ENCODE measurements at regions not wholly inside any gene's neighbourhood (a gene's known extent, or its start where the extent isn't known, plus 50 kb on each side); places are given as distances from the start of the nearest gene placed in this dataset.
A peak's percentile ranks its signal among the peaks of the same experiment; 100 is the strongest.

DNA sequence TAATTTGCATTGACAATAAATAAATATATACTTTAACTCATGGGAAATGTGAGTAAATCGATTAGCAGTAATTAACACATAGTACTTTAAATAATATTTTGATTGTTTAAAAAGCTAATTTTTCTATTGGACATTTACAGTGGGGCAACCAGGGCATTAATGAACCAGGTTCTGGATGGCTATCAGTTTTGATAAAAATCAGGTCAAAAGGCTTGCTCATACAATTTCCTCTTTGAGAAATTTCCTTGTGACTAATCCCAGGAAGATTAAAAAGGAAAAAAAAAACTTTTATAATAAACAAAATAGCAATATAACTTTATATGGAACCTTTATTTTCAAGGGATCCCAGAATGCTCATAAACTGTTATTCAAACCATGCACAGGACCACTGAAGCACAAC is 497.2 kb upstream of the ZEB2 start:
- Histone ChIP-seq H3K27ac (ENCODE audit: insufficient read depth, low read length) (no peak overlapping the region), H4K20me1 (ENCODE audit: control insufficient read depth, extremely low read depth, insufficient read depth, low read length) (no peaks in the 10 kb centered on the region), H3K4me3 (replicated peaks in 1 of 4; ENCODE audit: control extremely low read depth in 1 of 4, insufficient read depth in 1 of 4, low read depth in 3 of 4, low read length in 4 of 4) (no peak overlapping the region), H3K9me3 (ENCODE audit: control insufficient read depth, insufficient read depth, low read depth, low read length) (no peaks in the 10 kb centered on the region), H3K79me2 (ENCODE audit: control insufficient read depth, insufficient read depth, low read length) (no peaks in the 10 kb centered on the region), H2AFZ (ENCODE audit: low read length) (no peak overlapping the region), H3K4me1 (ENCODE audit: control insufficient read depth, extremely low read depth, insufficient read depth, low read length) (peaks cover 2% of the 10 kb centered on the region), H3K36me3 (ENCODE audit: control insufficient read depth, insufficient read depth, low read length) (no peaks in the 10 kb centered on the region), H3K27me3 (ENCODE audit: control insufficient read depth, insufficient read depth, low read length) (no peaks in the 10 kb centered on the region), H3K4me2 (ENCODE audit: extremely low read depth, insufficient read depth, low read length) (no peak overlapping the region), H3K9ac (ENCODE audit: insufficient read depth, low read length) (no peak overlapping the region)
- no peak for TF ChIP-seq EZH2 (IDR thresholded peaks at IDR 0.05; ENCODE audit: low read length, missing control alignments)
- TF ChIP-seq, protein P1, sequence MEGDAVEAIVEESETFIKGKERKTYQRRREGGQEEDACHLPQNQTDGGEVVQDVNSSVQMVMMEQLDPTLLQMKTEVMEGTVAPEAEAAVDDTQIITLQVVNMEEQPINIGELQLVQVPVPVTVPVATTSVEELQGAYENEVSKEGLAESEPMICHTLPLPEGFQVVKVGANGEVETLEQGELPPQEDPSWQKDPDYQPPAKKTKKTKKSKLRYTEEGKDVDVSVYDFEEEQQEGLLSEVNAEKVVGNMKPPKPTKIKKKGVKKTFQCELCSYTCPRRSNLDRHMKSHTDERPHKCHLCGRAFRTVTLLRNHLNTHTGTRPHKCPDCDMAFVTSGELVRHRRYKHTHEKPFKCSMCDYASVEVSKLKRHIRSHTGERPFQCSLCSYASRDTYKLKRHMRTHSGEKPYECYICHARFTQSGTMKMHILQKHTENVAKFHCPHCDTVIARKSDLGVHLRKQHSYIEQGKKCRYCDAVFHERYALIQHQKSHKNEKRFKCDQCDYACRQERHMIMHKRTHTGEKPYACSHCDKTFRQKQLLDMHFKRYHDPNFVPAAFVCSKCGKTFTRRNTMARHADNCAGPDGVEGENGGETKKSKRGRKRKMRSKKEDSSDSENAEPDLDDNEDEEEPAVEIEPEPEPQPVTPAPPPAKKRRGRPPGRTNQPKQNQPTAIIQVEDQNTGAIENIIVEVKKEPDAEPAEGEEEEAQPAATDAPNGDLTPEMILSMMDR (conservative IDR thresholded peaks at IDR 0.05 in 1 of 2, IDR thresholded peaks at IDR 0.05 in 1 of 2; ENCODE audit: low read depth in 1 of 2, low read length in 2 of 2) = no peak
- DNase-seq (ENCODE audit: low read depth in 2 of 2) = no peak

- H3K4me3 ChIP-seq (replicated peaks in 1 of 4; ENCODE audit: control extremely low read depth in 1 of 4, insufficient read depth in 1 of 4, low read depth in 3 of 4, low read length in 4 of 4) = no peak overlapping the region
- no peak overlapping the region for H2AFZ ChIP-seq (ENCODE audit: low read length)
- no peak for TF ChIP-seq EZH2 (IDR thresholded peaks at IDR 0.05; ENCODE audit: low read length, missing control alignments)
- TF ChIP-seq, protein P1 (conservative IDR thresholded peaks at IDR 0.05 in 1 of 2, IDR thresholded peaks at IDR 0.05 in 1 of 2; ENCODE audit: low read depth in 1 of 2, low read length in 2 of 2) = no peak
- no peaks in the 10 kb centered on the region for H3K27me3 ChIP-seq (ENCODE audit: control insufficient read depth, insufficient read depth, low read length)
- no peaks in the 10 kb centered on the region for H3K79me2 ChIP-seq (ENCODE audit: control insufficient read depth, insufficient read depth, low read length)
- no peaks in the 10 kb centered on the region for H4K20me1 ChIP-seq (ENCODE audit: control insufficient read depth, extremely low read depth, insufficient read depth, low read length)
- H3K27ac ChIP-seq (ENCODE audit: insufficient read depth, low read length) = no peak overlapping the region
- DNase-seq (ENCODE audit: low read depth in 2 of 2) = no peak
- no peak overlapping the region for H3K4me2 ChIP-seq (ENCODE audit: extremely low read depth, insufficient read depth, low read length)
- no peaks in the 10 kb centered on the region for H3K9me3 ChIP-seq (ENCODE audit: control insufficient read depth, insufficient read depth, low read depth, low read length)
- H3K36me3 ChIP-seq (ENCODE audit: control insufficient read depth, insufficient read depth, low read length) = no peaks in the 10 kb centered on the region
- H3K9ac ChIP-seq (ENCODE audit: insufficient read depth, low read length) = no peak overlapping the region
- no peaks in the 10 kb centered on the region for H3K4me1 ChIP-seq (ENCODE audit: control insufficient read depth, extremely low read depth, insufficient read depth, low read length)
These were observed 496.8 kb upstream of the ZEB2 start for GRCh38 chr2:145016711-145017110.

GRCh38 chr2:145015561-145015960 is 495.6 kb upstream of the ZEB2 start:
- Histone ChIP-seq H2AFZ (ENCODE audit: low read length) (no peak overlapping the region), H3K27ac (ENCODE audit: insufficient read depth, low read length) (no peak overlapping the region), H3K27me3 (ENCODE audit: control insufficient read depth, insufficient read depth, low read length) (no peaks in the 10 kb centered on the region), H3K4me2 (ENCODE audit: extremely low read depth, insufficient read depth, low read length) (no peak overlapping the region), H4K20me1 (ENCODE audit: control insufficient read depth, extremely low read depth, insufficient read depth, low read length) (no peaks in the 10 kb centered on the region), H3K79me2 (ENCODE audit: control insufficient read depth, insufficient read depth, low read length) (no peaks in the 10 kb centered on the region), H3K36me3 (ENCODE audit: control insufficient read depth, insufficient read depth, low read length) (no peaks in the 10 kb centered on the region), H3K4me3 (replicated peaks in 1 of 4; ENCODE audit: control extremely low read depth in 1 of 4, insufficient read depth in 1 of 4, low read depth in 3 of 4, low read length in 4 of 4) (no peak overlapping the region), H3K9me3 (ENCODE audit: control insufficient read depth, insufficient read depth, low read depth, low read length) (no peaks in the 10 kb centered on the region), H3K4me1 (ENCODE audit: control insufficient read depth, extremely low read depth, insufficient read depth, low read length) (no peaks in the 10 kb centered on the region), H3K9ac (ENCODE audit: insufficient read depth, low read length) (no peak overlapping the region)
- DNase-seq (ENCODE audit: low read depth in 2 of 2) = peak in 1 of 2 donors; percentile 63
- TF ChIP-seq EZH2 (IDR thresholded peaks at IDR 0.05; ENCODE audit: low read length, missing control alignments) = no peak

Measured in fibroblast of lung (primary cell).